CD4-positive, alpha-beta T cell (primary cell): ENCODE measurements at regions not wholly inside any gene's neighbourhood (a gene's known extent, or its start where the extent isn't known, plus 50 kb on each side); places are given as distances from the start of the nearest gene placed in this dataset.

Experiments used
- ATAC-seq: fragments of 200-7000 bp; cut with Tn5 transposase; one replicate; pipeline ENCODE4 v1.10.0; 2022; ENCODE audit warnings: mild to moderate bottlenecking; ENCODE audit not compliant: poor library complexity
- CTCF ChIA-PET: fragments of 350-600 bp; sonication (Branson Sonifier 250); formaldehyde crosslinking; loops from one replicate; lab custom pipeline; 2021; ENCODE audit warnings: antibody characterized with exemption, inconsistent platforms; lab: Charles Lee
- POLR2A ChIA-PET: fragments of 350-600 bp; sonication (Branson Sonifier 250); formaldehyde crosslinking; loops from one replicate; lab custom pipeline; 2021; ENCODE audit warnings: antibody characterized with exemption, inconsistent platforms; lab: Charles Lee
- DNase-seq, 14 experiments: peaks; one replicate each; pipeline ENCODE4 v3.0.0-alpha.2; 2013 to 2020; ENCODE audit warnings: mixed read lengths in 2 of 14
- H3K27ac ChIP-seq, 2 donors: one replicate each; pipeline versions ENCODE4 v1.5.1 to v1.7.0; 2013; ENCODE audit warnings: low read length in 2 of 2, low read depth in 1 of 2, mild to moderate bottlenecking in 1 of 2
- H3K27me3 ChIP-seq, 2 experiments: 1 replicate in 1 of 2; 2 replicates in 1 of 2; pipeline versions ENCODE4 v1.6.1 to v1.7.0; 2013; ENCODE audit warnings: low read length in 2 of 2, control low read depth in 1 of 2, mild to moderate bottlenecking in 1 of 2, moderate library complexity in 1 of 2; ENCODE audit not compliant: insufficient read depth in 2 of 2, control insufficient read depth in 1 of 2
- H3K36me3 ChIP-seq: one replicate; pipeline ENCODE4 v1.6.1; 2013; ENCODE audit warnings: low read length, control low read depth; ENCODE audit not compliant: insufficient read depth
- H3K4me1 ChIP-seq: one replicate; pipeline ENCODE4 v1.6.1; 2013; ENCODE audit warnings: low read length, control low read depth; ENCODE audit not compliant: insufficient read depth
- H3K4me3 ChIP-seq: one replicate; pipeline ENCODE4 v1.5.1; 2013; ENCODE audit warnings: mild to moderate bottlenecking, low read length, moderate library complexity
- H3K9me3 ChIP-seq, 2 experiments: 1 replicate in 1 of 2; 2 replicates in 1 of 2; pipeline versions ENCODE4 v1.6.1 to v1.7.0; 2013; ENCODE audit warnings: low read length in 2 of 2, mild to moderate bottlenecking in 2 of 2, control low read depth in 1 of 2, moderate library complexity in 1 of 2; ENCODE audit not compliant: control insufficient read depth in 1 of 2, insufficient read depth in 1 of 2
- H3K27ac Mint-ChIP-seq: one replicate; pipeline ENCODE4 v1.8.0; 2020; ENCODE audit warnings: mixed read lengths
- H3K27me3 Mint-ChIP-seq: one replicate; pipeline ENCODE4 v1.8.0; 2021; ENCODE audit warnings: mixed read lengths
- H3K36me3 Mint-ChIP-seq: one replicate; pipeline ENCODE4 v1.8.0; 2021; ENCODE audit warnings: low read depth, mixed read lengths
- H3K4me1 Mint-ChIP-seq: one replicate; pipeline ENCODE4 v1.8.0; 2021; ENCODE audit warnings: low read depth, mixed read lengths
- H3K4me3 Mint-ChIP-seq: one replicate; pipeline ENCODE4 v1.8.0; 2020; ENCODE audit warnings: mild to moderate bottlenecking, mixed read lengths
- H3K9me3 Mint-ChIP-seq: one replicate; pipeline ENCODE4 v1.8.0; 2020; ENCODE audit warnings: mixed read lengths
- CTCF ChIP-seq: fragments of 200-600 bp; IDR thresholded peaks from one replicate; pipeline ENCODE4 v1.8.0; 2022; ENCODE audit warnings: antibody characterized with exemption, mild to moderate bottlenecking
- intact Hi-C, 2 experiments: fragments of 100-400 bp; cut with DNase I in 1 of 2; cut with micrococcal nuclease in 1 of 2; formaldehyde crosslinking; loops; one replicate each; pipeline versions ENCODE4 v1.15.1 to v1.9.0; 2023 to 2025; cut with DNase I, micrococcal nuclease

GRCh38 chr7:118657391-118658005, 433.0 kb downstream of the ANKRD7 start:
- H3K9me3 ChIP-seq = no peaks in the 10 kb centered on the region
- H3K4me3 Mint-ChIP-seq = no peak overlapping the region
- POLR2A ChIA-PET = no interaction called here
- H3K4me1 Mint-ChIP-seq = no peaks in the 10 kb centered on the region
- CTCF ChIA-PET = interaction anchor here (0.6 kb wide), 1 partner anchor 9 kb away, joined by 3 read pairs; no protein-coding TSS in a partner anchor
- no peaks in the 10 kb centered on the region for H3K4me1 ChIP-seq
- no peak overlapping the region for H3K27ac ChIP-seq
- no peak for TF ChIP-seq CTCF
- peaks cover 3% of the 10 kb centered on the region for H3K9me3 Mint-ChIP-seq
- H3K4me3 ChIP-seq = no peak overlapping the region
- intact Hi-C loops = no loop called here
- no peaks in the 10 kb centered on the region for H3K27me3 ChIP-seq
- no peak for ATAC-seq
- no peak overlapping the region for H3K27ac Mint-ChIP-seq
- DNase-seq = no peak
- no peaks in the 10 kb centered on the region for H3K36me3 Mint-ChIP-seq
- no peaks in the 10 kb centered on the region for H3K36me3 ChIP-seq
- H3K27me3 Mint-ChIP-seq = no peaks in the 10 kb centered on the region

GRCh38 chr7:118662266-118662665, 437.8 kb downstream of the ANKRD7 start:
- no peaks in the 10 kb centered on the region for H3K4me1 ChIP-seq
- intact Hi-C loops = no loop called here
- H3K9me3 ChIP-seq = no peaks in the 10 kb centered on the region
- Mint-ChIP-seq H3K36me3 (no peaks in the 10 kb centered on the region), H3K27ac (no peak overlapping the region), H3K9me3 (peaks cover 6% of the 10 kb centered on the region), H3K4me3 (no peak overlapping the region), H3K4me1 (no peaks in the 10 kb centered on the region), H3K27me3 (no peaks in the 10 kb centered on the region)
- H3K27ac ChIP-seq = no peak overlapping the region
- ATAC-seq (no peak), DNase-seq (no peak)
- no peaks in the 10 kb centered on the region for H3K36me3 ChIP-seq
- H3K4me3 ChIP-seq = no peak overlapping the region
- ChIA-PET POLR2A (no interaction called here), CTCF (no interaction called here)
- H3K27me3 ChIP-seq = no peaks in the 10 kb centered on the region
- no peak for TF ChIP-seq CTCF

GRCh38 chr7:118664498-118664897, 440.0 kb downstream of the ANKRD7 start:
- POLR2A ChIA-PET = no interaction called here
- CTCF ChIA-PET = no interaction called here

More at GRCh38 chr7:118664498-118664897, 440.0 kb downstream of the ANKRD7 start:
- Mint-ChIP-seq H3K36me3 (no peaks in the 10 kb centered on the region), H3K27me3 (no peaks in the 10 kb centered on the region), H3K9me3 (peaks cover 3% of the 10 kb centered on the region), H3K4me3 (no peak overlapping the region), H3K27ac (no peak overlapping the region), H3K4me1 (no peaks in the 10 kb centered on the region)
- no peaks in the 10 kb centered on the region for H3K4me1 ChIP-seq
- ATAC-seq (no peak), DNase-seq (no peak)
- no peaks in the 10 kb centered on the region for H3K9me3 ChIP-seq
- no peak overlapping the region for H3K27ac ChIP-seq
- intact Hi-C loops = no loop called here
- no peaks in the 10 kb centered on the region for H3K36me3 ChIP-seq
- no peak for TF ChIP-seq CTCF
- no peak overlapping the region for H3K4me3 ChIP-seq
- no peaks in the 10 kb centered on the region for H3K27me3 ChIP-seq
